Activated CD4-positive, alpha-beta T cell treated with anti-CD3 and anti-CD28 coated beads, Interleukin-2, amount 10 ng/mL, durations not matched to agents 7 days and 5 days (primary cell): ENCODE measurements at regions not wholly inside any gene's neighbourhood (a gene's known extent, or its start where the extent isn't known, plus 50 kb on each side); places are given as distances from the start of the nearest gene placed in this dataset.

Source experiments
- CTCF ChIA-PET: fragments of 350-600 bp; sonication (Branson Sonifier 250); formaldehyde crosslinking; loops from one replicate; lab custom pipeline; 2021; ENCODE audit warnings: antibody characterized with exemption; lab: Charles Lee
- POLR2A ChIA-PET: fragments of 350-600 bp; sonication (Branson Sonifier 250); formaldehyde crosslinking; loops from one replicate; lab custom pipeline; 2021; ENCODE audit warnings: antibody characterized with exemption; lab: Charles Lee
- DNase-seq: peaks from one replicate; pipeline ENCODE4 v3.0.0-alpha.2; 2020
- H3K27ac Mint-ChIP-seq: one replicate; pipeline ENCODE4 v1.8.0; 2021; ENCODE audit warnings: mild to moderate bottlenecking, moderate library complexity, mixed read lengths
- H3K27me3 Mint-ChIP-seq: one replicate; pipeline ENCODE4 v1.8.0; 2021; ENCODE audit warnings: mixed read lengths
- H3K36me3 Mint-ChIP-seq: one replicate; pipeline ENCODE4 v1.8.0; 2021; ENCODE audit warnings: low read depth, mixed read lengths
- H3K4me1 Mint-ChIP-seq: one replicate; pipeline ENCODE4 v1.8.0; 2021; ENCODE audit warnings: mixed read lengths
- H3K4me3 Mint-ChIP-seq: one replicate; pipeline ENCODE4 v1.8.0; 2021; ENCODE audit warnings: mild to moderate bottlenecking, moderate library complexity, mixed read lengths
- H3K9me3 Mint-ChIP-seq: one replicate; pipeline ENCODE4 v1.8.0; 2021; ENCODE audit warnings: mixed read lengths

GRCh38 chrX:39827951-39828350, 269.8 kb downstream of the BCOR start:
- H3K4me3 Mint-ChIP-seq: no peak overlapping the region
- ChIA-PET POLR2A (no interaction called here), CTCF (interaction anchor here (1.0 kb wide), 1 partner anchor 17 kb away, joined by 3 read pairs; no protein-coding TSS in a partner anchor)
- peaks cover 3% of the 10 kb centered on the region for H3K4me1 Mint-ChIP-seq
- DNase-seq: no peak
- H3K9me3 Mint-ChIP-seq: no peaks in the 10 kb centered on the region
- no peaks in the 10 kb centered on the region for H3K36me3 Mint-ChIP-seq
- H3K27ac Mint-ChIP-seq: no peak overlapping the region
- peaks cover 4% of the 10 kb centered on the region for H3K27me3 Mint-ChIP-seq

- POLR2A ChIA-PET: no interaction called here
- CTCF ChIA-PET: no interaction called here
- no peak overlapping the region for H3K4me3 Mint-ChIP-seq
Measured at GRCh38 chrX:39828971-39829370, 268.8 kb downstream of the BCOR start.

GRCh38 chrX:39829965-39830364, 267.8 kb downstream of the BCOR start:
- H3K27me3 Mint-ChIP-seq: no peaks in the 10 kb centered on the region
- ChIA-PET CTCF (interaction anchor here (0.7 to 1.3 kb wide), 2 partner anchors 24 to 99 kb away, joined by 3 to 4 read pairs; no protein-coding TSS in a partner anchor), POLR2A (no interaction called here)
- no peak overlapping the region for H3K27ac Mint-ChIP-seq
- no peaks in the 10 kb centered on the region for H3K36me3 Mint-ChIP-seq
- no peaks in the 10 kb centered on the region for H3K4me1 Mint-ChIP-seq
- no peaks in the 10 kb centered on the region for H3K9me3 Mint-ChIP-seq
- H3K4me3 Mint-ChIP-seq: no peak overlapping the region
- DNase-seq: no peak

More at GRCh38 chrX:39828971-39829370, 268.8 kb downstream of the BCOR start:
- peaks cover 2% of the 10 kb centered on the region for H3K4me1 Mint-ChIP-seq
- DNase-seq: no peak
- no peak overlapping the region for H3K27ac Mint-ChIP-seq
- H3K27me3 Mint-ChIP-seq: no peaks in the 10 kb centered on the region
- no peaks in the 10 kb centered on the region for H3K9me3 Mint-ChIP-seq
- H3K36me3 Mint-ChIP-seq: no peaks in the 10 kb centered on the region

GRCh38 chrX:39830414-39830813, 267.3 kb downstream of the BCOR start:
- Mint-ChIP-seq H3K4me3 (no peak overlapping the region), H3K36me3 (no peaks in the 10 kb centered on the region), H3K4me1 (no peaks in the 10 kb centered on the region), H3K27ac (no peak overlapping the region), H3K9me3 (no peaks in the 10 kb centered on the region), H3K27me3 (no peaks in the 10 kb centered on the region)
- no peak for DNase-seq
- ChIA-PET CTCF (interaction anchor here (0.6 to 1.3 kb wide), 3 partner anchors 23 to 331 kb away, joined by 3 to 4 read pairs (median 3); no protein-coding TSS in a partner anchor), POLR2A (no interaction called here)

GRCh38 chrX:39832211-39832610, 265.5 kb downstream of the BCOR start:
- no peaks in the 10 kb centered on the region for H3K9me3 Mint-ChIP-seq
- no peaks in the 10 kb centered on the region for H3K27me3 Mint-ChIP-seq
- H3K36me3 Mint-ChIP-seq: no peaks in the 10 kb centered on the region
- H3K4me1 Mint-ChIP-seq: no peaks in the 10 kb centered on the region
- no peak overlapping the region for H3K27ac Mint-ChIP-seq
- DNase-seq: no peak
- ChIA-PET POLR2A (no interaction called here), CTCF (interaction anchor here (1.3 kb wide), 1 partner anchor 23 kb away, joined by 3 read pairs; no protein-coding TSS in a partner anchor)
- H3K4me3 Mint-ChIP-seq: no peak overlapping the region

- H3K4me1 Mint-ChIP-seq: no peaks in the 10 kb centered on the region
- no peaks in the 10 kb centered on the region for H3K9me3 Mint-ChIP-seq
- POLR2A ChIA-PET: no interaction called here
- no peak overlapping the region for H3K4me3 Mint-ChIP-seq
- H3K36me3 Mint-ChIP-seq: no peaks in the 10 kb centered on the region
- DNase-seq: no peak
- H3K27ac Mint-ChIP-seq: no peak overlapping the region
- H3K27me3 Mint-ChIP-seq: no peaks in the 10 kb centered on the region
- CTCF ChIA-PET: interaction anchor here (0.8 to 2.3 kb wide), 5 partner anchors 9 to 179 kb away, joined by 3 to 10 read pairs (median 5); no protein-coding TSS in a partner anchor
Measured at GRCh38 chrX:39834600-39834999, 263.2 kb downstream of the BCOR start.

- Mint-ChIP-seq H3K27me3 (no peaks in the 10 kb centered on the region), H3K36me3 (no peaks in the 10 kb centered on the region), H3K4me3 (no peak overlapping the region), H3K4me1 (no peaks in the 10 kb centered on the region), H3K27ac (no peak overlapping the region), H3K9me3 (no peaks in the 10 kb centered on the region)
- DNase-seq: no peak
- ChIA-PET CTCF (interaction anchor here (0.8 to 2.3 kb wide), 6 partner anchors 9 to 178 kb away, joined by 3 to 10 read pairs (median 4); no protein-coding TSS in a partner anchor), POLR2A (no interaction called here)
Measured at GRCh38 chrX:39835241-39835640, 262.5 kb downstream of the BCOR start.

GRCh38 chrX:39835776-39836175, 262.0 kb downstream of the BCOR start:
- Mint-ChIP-seq H3K36me3 (no peaks in the 10 kb centered on the region), H3K9me3 (no peaks in the 10 kb centered on the region), H3K4me3 (no peak overlapping the region), H3K4me1 (no peaks in the 10 kb centered on the region), H3K27ac (no peak overlapping the region), H3K27me3 (no peaks in the 10 kb centered on the region)
- POLR2A ChIA-PET: no interaction called here
- CTCF ChIA-PET: interaction anchor here (0.6 to 2.3 kb wide), 6 partner anchors 10 to 174 kb away, joined by 3 to 10 read pairs (median 4); no protein-coding TSS in a partner anchor
- no peak for DNase-seq

GRCh38 chrX:39836802-39837420, 260.8 kb downstream of the BCOR start:
- Mint-ChIP-seq H3K27me3 (no peaks in the 10 kb centered on the region), H3K36me3 (no peaks in the 10 kb centered on the region), H3K4me3 (no peak overlapping the region), H3K9me3 (no peaks in the 10 kb centered on the region), H3K4me1 (no peaks in the 10 kb centered on the region), H3K27ac (no peak overlapping the region)
- ChIA-PET CTCF (interaction anchor here (0.9 kb wide), 1 partner anchor 13 kb away, joined by 3 read pairs; no protein-coding TSS in a partner anchor), POLR2A (interaction anchor here (0.6 to 0.7 kb wide), 2 partner anchors 66 to 753 kb away, joined by 3 read pairs; no protein-coding TSS in a partner anchor)
- DNase-seq: no peak

- no peak overlapping the region for H3K4me3 Mint-ChIP-seq
- H3K36me3 Mint-ChIP-seq: no peaks in the 10 kb centered on the region
- no peaks in the 10 kb centered on the region for H3K4me1 Mint-ChIP-seq
- no peak overlapping the region for H3K27ac Mint-ChIP-seq
- H3K9me3 Mint-ChIP-seq: no peaks in the 10 kb centered on the region
- no peak for DNase-seq
- CTCF ChIA-PET: interaction anchor here (0.6 to 1.4 kb wide), 4 partner anchors 13 to 41 kb away, joined by 4 to 5 read pairs (median 4); no protein-coding TSS in a partner anchor
- H3K27me3 Mint-ChIP-seq: no peaks in the 10 kb centered on the region
- POLR2A ChIA-PET: no interaction called here
Measured at GRCh38 chrX:39837688-39838087, 260.1 kb downstream of the BCOR start.

GRCh38 chrX:39839371-39839770, 258.4 kb downstream of the BCOR start:
- Mint-ChIP-seq H3K9me3 (no peaks in the 10 kb centered on the region), H3K27ac (no peak overlapping the region), H3K4me1 (no peaks in the 10 kb centered on the region), H3K36me3 (no peaks in the 10 kb centered on the region), H3K27me3 (no peaks in the 10 kb centered on the region), H3K4me3 (no peak overlapping the region)
- ChIA-PET POLR2A (no interaction called here), CTCF (interaction anchor here (3.8 kb wide), 1 partner anchor 11 kb away, joined by 17 read pairs; no protein-coding TSS in a partner anchor)
- no peak for DNase-seq

GRCh38 chrX:39840133-39840532, 257.6 kb downstream of the BCOR start:
- no peaks in the 10 kb centered on the region for H3K4me1 Mint-ChIP-seq
- no peak for DNase-seq
- no peaks in the 10 kb centered on the region for H3K36me3 Mint-ChIP-seq
- ChIA-PET CTCF (interaction anchor here (3.8 kb wide), 1 partner anchor 11 kb away, joined by 17 read pairs; no protein-coding TSS in a partner anchor), POLR2A (no interaction called here)
- no peaks in the 10 kb centered on the region for H3K9me3 Mint-ChIP-seq
- no peak overlapping the region for H3K4me3 Mint-ChIP-seq
- H3K27me3 Mint-ChIP-seq: no peaks in the 10 kb centered on the region
- H3K27ac Mint-ChIP-seq: no peak overlapping the region

- no peaks in the 10 kb centered on the region for H3K27me3 Mint-ChIP-seq
- no peaks in the 10 kb centered on the region for H3K36me3 Mint-ChIP-seq
- DNase-seq: no peak
- H3K27ac Mint-ChIP-seq: no peak overlapping the region
- POLR2A ChIA-PET: no interaction called here
- no peak overlapping the region for H3K4me3 Mint-ChIP-seq
- H3K9me3 Mint-ChIP-seq: no peaks in the 10 kb centered on the region
- no peaks in the 10 kb centered on the region for H3K4me1 Mint-ChIP-seq
- CTCF ChIA-PET: interaction anchor here (1.6 to 3.8 kb wide), 2 partner anchors 10 to 13 kb away, joined by 4 to 17 read pairs; no protein-coding TSS in a partner anchor
Measured at GRCh38 chrX:39840581-39841093, 257.1 kb downstream of the BCOR start.
